Keratinocyte (primary cell): ENCODE measurements at regions not wholly inside any gene's neighbourhood (a gene's known extent, or its start where the extent isn't known, plus 50 kb on each side); places are given as distances from the start of the nearest gene placed in this dataset.

Source experiments
- DNase-seq: peaks from one replicate; pipeline ENCODE4 v3.0.0-alpha.2; 2011; ENCODE audit warnings: low read depth, missing footprints, low spot score
- FAIRE-seq: peaks from 2 replicates; lab custom pipeline; 2011; peaks lifted over from hg19 to GRCh38; lab: Jason Lieb, UNC
- H2AFZ ChIP-seq: 2 replicates; pipeline ENCODE4 v1.6.0; 2012; ENCODE audit warnings: low read length, control low read depth, inconsistent platforms; ENCODE audit not compliant: control insufficient read depth
- H3K27ac ChIP-seq: 2 replicates; pipeline ENCODE4 v1.5.1; 2011; ENCODE audit warnings: low read length; ENCODE audit not compliant: control insufficient read depth, insufficient read depth
- H3K27me3 ChIP-seq: 3 replicates; pipeline ENCODE4 v1.6.0; 2011; ENCODE audit warnings: low read length; ENCODE audit not compliant: control insufficient read depth, insufficient read depth; ENCODE audit errors: extremely low read depth
- H3K36me3 ChIP-seq, 2 experiments: 2 replicates in 1 of 2; 3 replicates in 1 of 2; pipeline ENCODE4 v1.5.1; 2011; ENCODE audit warnings: low read length in 2 of 2, mild to moderate bottlenecking in 1 of 2; ENCODE audit not compliant: control insufficient read depth in 2 of 2, insufficient read depth in 2 of 2; ENCODE audit errors: extremely low read depth in 1 of 2
- H3K4me1 ChIP-seq: 3 replicates; pipeline ENCODE4 v1.5.1; 2011; ENCODE audit warnings: low read length; ENCODE audit not compliant: control insufficient read depth, insufficient read depth; ENCODE audit errors: extremely low read depth
- H3K4me2 ChIP-seq: 3 replicates; pipeline ENCODE4 v1.6.0; 2011; ENCODE audit warnings: low read depth, low read length; ENCODE audit not compliant: control insufficient read depth, insufficient read depth; ENCODE audit errors: extremely low read depth
- H3K4me3 ChIP-seq, 3 experiments: fragments of 200-600 bp in 1 of 3; sonication (generic) in 1 of 3; 2 replicates in 2 of 3; 3 replicates in 1 of 3; pipeline ENCODE4 v1.5.1; 2011 to 2016; ENCODE audit warnings: low read length in 3 of 3, mild to moderate bottlenecking in 3 of 3, control low read depth in 2 of 3, inconsistent platforms in 1 of 3, low read depth in 1 of 3, mixed read lengths in 1 of 3, mixed run types in 1 of 3, moderate library complexity in 1 of 3; ENCODE audit not compliant: control insufficient read depth in 2 of 3, insufficient read depth in 2 of 3; ENCODE audit errors: extremely low read depth in 1 of 3
- H3K79me2 ChIP-seq: 2 replicates; pipeline ENCODE4 v1.6.0; 2012; ENCODE audit warnings: low read length; ENCODE audit not compliant: control insufficient read depth, insufficient read depth
- H3K9ac ChIP-seq: 3 replicates; pipeline ENCODE4 v1.6.0; 2011; ENCODE audit warnings: low read length; ENCODE audit not compliant: control insufficient read depth, insufficient read depth; ENCODE audit errors: extremely low read depth
- H3K9me1 ChIP-seq: 3 replicates; pipeline ENCODE4 v1.6.0; 2011; ENCODE audit warnings: low read length; ENCODE audit not compliant: control insufficient read depth, insufficient read depth; ENCODE audit errors: extremely low read depth
- H3K9me3 ChIP-seq: 2 replicates; pipeline ENCODE4 v1.5.1; 2012; ENCODE audit warnings: low read depth, low read length; ENCODE audit not compliant: control insufficient read depth
- H4K20me1 ChIP-seq: 3 replicates; pipeline ENCODE4 v1.6.0; 2011; ENCODE audit warnings: low read length; ENCODE audit not compliant: control insufficient read depth, insufficient read depth; ENCODE audit errors: extremely low read depth
- EZH2 ChIP-seq: IDR thresholded peaks from one replicate; pipeline ENCODE4 v1.6.1; 2012; ENCODE audit warnings: inconsistent platforms, mild to moderate bottlenecking, low read length, moderate library complexity
- dilution Hi-C: fragments of 300-500 bp; cut with MboI; formaldehyde crosslinking; loops from one replicate; pipeline ENCODE4 v1.7.0; 2020; ENCODE audit warnings: low sequenced_read_pairs; ENCODE audit not compliant: extremely low pct_ligation_motif_present
- TF ChIP-seq, protein P1 (sequence below), 3 experiments: IDR thresholded peaks in 1 of 3; conservative IDR thresholded peaks in 1 of 3; optimal IDR thresholded peaks in 1 of 3; 2 replicates in 2 of 3; 3 replicates in 1 of 3; pipeline versions ENCODE3 to v1.5.1; 2011; ENCODE audit warnings: low read length in 3 of 3, mild to moderate bottlenecking in 3 of 3, moderate library complexity in 2 of 3, control low read depth in 1 of 3, inconsistent platforms in 1 of 3; ENCODE audit not compliant: insufficient read depth in 2 of 3; ENCODE audit errors: extremely low read depth in 1 of 3

GRCh38 chr4:162661913-162662312 lies 498.1 kb upstream of the FSTL5 start:
- Histone ChIP-seq H2AFZ (no peak overlapping the region), H3K9ac (no peak overlapping the region), H3K27ac (no peak overlapping the region), H3K9me3 (no peaks in the 10 kb centered on the region), H4K20me1 (no peaks in the 10 kb centered on the region), H3K9me1 (no peaks in the 10 kb centered on the region), H3K27me3 (no peaks in the 10 kb centered on the region), H3K4me2 (no peak overlapping the region), H3K4me3 (no peak overlapping the region), H3K4me1 (no peaks in the 10 kb centered on the region), H3K79me2 (no peaks in the 10 kb centered on the region), H3K36me3 (no peaks in the 10 kb centered on the region)
- TF ChIP-seq, protein P1, sequence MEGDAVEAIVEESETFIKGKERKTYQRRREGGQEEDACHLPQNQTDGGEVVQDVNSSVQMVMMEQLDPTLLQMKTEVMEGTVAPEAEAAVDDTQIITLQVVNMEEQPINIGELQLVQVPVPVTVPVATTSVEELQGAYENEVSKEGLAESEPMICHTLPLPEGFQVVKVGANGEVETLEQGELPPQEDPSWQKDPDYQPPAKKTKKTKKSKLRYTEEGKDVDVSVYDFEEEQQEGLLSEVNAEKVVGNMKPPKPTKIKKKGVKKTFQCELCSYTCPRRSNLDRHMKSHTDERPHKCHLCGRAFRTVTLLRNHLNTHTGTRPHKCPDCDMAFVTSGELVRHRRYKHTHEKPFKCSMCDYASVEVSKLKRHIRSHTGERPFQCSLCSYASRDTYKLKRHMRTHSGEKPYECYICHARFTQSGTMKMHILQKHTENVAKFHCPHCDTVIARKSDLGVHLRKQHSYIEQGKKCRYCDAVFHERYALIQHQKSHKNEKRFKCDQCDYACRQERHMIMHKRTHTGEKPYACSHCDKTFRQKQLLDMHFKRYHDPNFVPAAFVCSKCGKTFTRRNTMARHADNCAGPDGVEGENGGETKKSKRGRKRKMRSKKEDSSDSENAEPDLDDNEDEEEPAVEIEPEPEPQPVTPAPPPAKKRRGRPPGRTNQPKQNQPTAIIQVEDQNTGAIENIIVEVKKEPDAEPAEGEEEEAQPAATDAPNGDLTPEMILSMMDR (optimal IDR thresholded peaks at IDR 0.05 in 1 of 3, IDR thresholded peaks at IDR 0.05 in 1 of 3, conservative IDR thresholded peaks at IDR 0.05 in 1 of 3; ENCODE audit: extremely low read depth in 1 of 3, insufficient read depth in 2 of 3, low read length in 3 of 3): no peak
- TF ChIP-seq EZH2: no peak
- FAIRE-seq: no peak
- dilution Hi-C loops: no loop called here
- no peak for DNase-seq

DNA sequence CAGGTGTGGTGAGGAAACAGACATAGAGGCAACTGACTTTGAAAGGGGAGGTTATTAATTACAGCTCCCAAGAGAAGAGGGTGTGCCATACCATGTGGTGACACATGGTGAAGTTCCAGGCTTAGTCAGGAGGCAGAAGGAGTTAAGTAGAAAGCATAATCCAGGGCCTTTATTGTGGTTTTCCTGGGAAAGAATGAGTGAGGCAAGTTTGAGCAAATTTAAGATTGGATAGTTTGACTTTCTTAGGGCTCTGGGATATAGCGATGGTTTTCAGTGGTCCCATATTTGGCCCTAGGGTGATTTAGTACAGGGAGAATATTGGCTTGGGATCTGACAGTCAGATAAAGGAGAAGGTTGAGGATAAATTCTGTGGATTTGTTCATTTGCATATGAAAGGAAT lies 495.9 kb upstream of the FSTL5 start:
- dilution Hi-C loops: no loop called here
- no peak for FAIRE-seq
- H3K9ac ChIP-seq: no peak overlapping the region

More for the DNA sequence above, 495.9 kb upstream of the FSTL5 start:
- no peak overlapping the region for H3K4me2 ChIP-seq
- H3K27me3 ChIP-seq: no peaks in the 10 kb centered on the region
- TF ChIP-seq, protein P1 (optimal IDR thresholded peaks at IDR 0.05 in 1 of 3, IDR thresholded peaks at IDR 0.05 in 1 of 3, conservative IDR thresholded peaks at IDR 0.05 in 1 of 3; ENCODE audit: extremely low read depth in 1 of 3, insufficient read depth in 2 of 3, low read length in 3 of 3): no peak
- TF ChIP-seq EZH2: no peak
- H3K4me1 ChIP-seq: no peaks in the 10 kb centered on the region
- no peaks in the 10 kb centered on the region for H4K20me1 ChIP-seq
- no peaks in the 10 kb centered on the region for H3K9me3 ChIP-seq
- no peaks in the 10 kb centered on the region for H3K79me2 ChIP-seq
- H3K36me3 ChIP-seq: no peaks in the 10 kb centered on the region
- H3K4me3 ChIP-seq: no peak overlapping the region
- DNase-seq: no peak
- no peak overlapping the region for H2AFZ ChIP-seq
- no peak overlapping the region for H3K27ac ChIP-seq
- H3K9me1 ChIP-seq: no peaks in the 10 kb centered on the region
